COLO829 (cell line): ENCODE measurements at regions not wholly inside any gene's neighbourhood (a gene's known extent, or its start where the extent isn't known, plus 50 kb on each side); places are given as distances from the start of the nearest gene placed in this dataset.

ENCODE experiments used
- DNase-seq: peaks from one replicate; pipeline ENCODE4 v3.0.0; 2012; ENCODE audit warnings: low spot score

DNA sequence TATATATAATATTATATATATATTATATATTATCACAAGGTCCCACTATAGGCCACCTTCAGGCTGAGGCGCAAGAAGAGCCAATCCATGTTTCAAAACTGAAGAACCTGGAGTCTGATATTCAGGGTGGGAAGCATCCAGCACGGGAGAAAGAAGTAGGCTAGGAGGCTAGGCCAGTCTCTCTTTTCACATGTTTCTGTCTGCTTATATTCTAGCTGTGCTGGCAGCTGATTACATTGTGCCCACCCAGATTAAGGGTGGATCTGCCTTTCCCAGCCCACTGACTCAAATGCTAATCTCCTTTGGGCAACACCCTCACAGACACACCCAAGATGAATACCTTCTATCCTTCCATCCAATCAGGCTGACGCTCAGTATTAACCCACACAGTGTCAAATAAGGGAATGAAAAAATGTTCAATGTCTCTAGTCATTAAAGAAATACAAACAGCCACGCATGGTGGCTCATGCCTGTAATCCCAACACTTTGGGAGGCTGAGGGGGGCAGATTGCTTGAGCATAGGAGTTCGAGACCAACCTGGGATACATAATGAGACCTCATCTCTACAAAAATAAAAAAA, 135.4 kb upstream of the PCBD1 start:
- no peak for DNase-seq

- no peak for DNase-seq
Measured at GRCh38 chr10:71024490-71024889, 136.1 kb upstream of the PCBD1 start.

DNA sequence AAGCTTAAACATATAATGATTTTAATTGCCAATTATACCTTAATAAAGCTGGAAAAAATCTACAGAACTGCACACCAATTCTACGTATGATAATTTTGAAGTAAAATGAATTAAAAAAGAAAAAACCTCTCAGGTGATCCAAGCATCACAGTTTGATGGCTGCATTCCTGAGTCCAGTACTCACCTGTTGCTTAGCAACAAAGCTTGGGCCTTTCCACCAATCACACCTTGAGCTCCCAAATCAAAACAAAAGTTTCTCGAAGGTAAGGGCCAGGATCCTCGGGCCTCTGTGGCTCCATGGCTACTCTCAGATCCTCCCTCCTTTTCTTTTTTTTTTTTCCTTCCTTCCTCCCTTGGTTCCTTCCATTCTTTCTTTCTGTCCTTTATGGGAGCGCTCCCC, 137.2 kb upstream of the PCBD1 start:
- no peak for DNase-seq

DNA sequence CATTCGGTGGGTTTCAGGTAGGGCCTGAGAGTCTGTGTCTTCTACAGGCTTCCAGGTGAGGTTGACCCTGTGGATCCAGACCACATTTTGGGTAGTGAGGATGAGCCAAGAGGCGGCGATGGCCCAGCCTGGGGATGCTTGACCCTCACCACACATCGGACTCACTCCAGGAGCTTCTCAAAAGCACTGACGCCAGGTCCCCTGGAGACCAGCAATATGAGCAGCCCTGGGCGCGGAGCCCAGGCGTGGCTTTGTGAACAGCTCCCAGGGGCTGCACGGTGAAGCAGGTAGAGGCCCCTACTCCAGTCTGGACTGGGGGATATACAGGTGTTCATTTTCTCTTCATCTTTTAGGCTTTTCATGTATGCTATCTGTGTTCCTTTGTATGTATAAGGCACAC, 139.7 kb upstream of the PCBD1 start:
- no peak for DNase-seq

DNA sequence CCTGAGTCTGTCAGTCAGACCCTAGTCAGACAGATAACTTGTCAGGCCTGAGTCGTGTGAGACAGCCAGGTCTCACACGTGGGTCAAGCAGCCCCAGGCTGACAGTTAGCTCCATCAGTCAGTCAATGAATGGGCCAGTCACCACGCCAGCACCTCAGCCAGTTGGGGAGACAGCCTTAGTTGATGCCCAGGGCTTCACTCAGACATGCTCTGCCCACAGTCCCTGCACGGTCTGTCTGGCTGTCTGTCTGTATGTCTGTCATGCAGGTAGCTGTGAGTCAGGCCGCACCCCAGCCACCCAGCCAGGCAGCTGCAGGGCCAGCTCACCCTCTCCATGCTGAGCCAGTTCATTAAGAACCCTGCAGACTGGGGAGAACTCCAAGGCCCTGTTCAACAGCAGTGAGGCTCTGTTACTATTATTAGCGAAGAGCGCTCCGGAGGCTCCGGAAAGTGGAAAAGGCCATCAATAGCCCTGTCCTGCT, 141.1 kb upstream of the PCBD1 start:
- DNase-seq = no peak

GRCh38 chr10:71029907-71030306, 141.5 kb upstream of the PCBD1 start:
- DNase-seq = no peak

DNA sequence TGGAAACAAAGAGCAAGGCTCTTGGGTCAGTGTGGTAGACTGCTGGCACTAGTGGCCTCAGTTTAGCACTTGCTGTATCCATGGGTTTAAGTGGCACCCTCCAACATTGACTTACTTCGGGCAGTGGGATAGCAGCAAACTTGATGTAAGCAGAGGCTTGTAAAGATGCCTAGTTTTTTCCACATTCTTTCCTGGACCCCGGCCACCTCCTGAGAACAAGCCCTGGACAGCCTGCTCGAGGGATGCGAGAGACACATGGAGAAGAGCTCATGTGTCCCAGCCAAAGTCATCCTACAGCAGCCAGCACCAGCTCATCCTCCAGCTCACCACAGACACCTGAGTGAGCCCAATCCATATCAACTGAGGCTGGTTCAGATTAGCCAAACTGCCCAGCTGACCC, 142.7 kb upstream of the PCBD1 start:
- DNase-seq = no peak

DNA sequence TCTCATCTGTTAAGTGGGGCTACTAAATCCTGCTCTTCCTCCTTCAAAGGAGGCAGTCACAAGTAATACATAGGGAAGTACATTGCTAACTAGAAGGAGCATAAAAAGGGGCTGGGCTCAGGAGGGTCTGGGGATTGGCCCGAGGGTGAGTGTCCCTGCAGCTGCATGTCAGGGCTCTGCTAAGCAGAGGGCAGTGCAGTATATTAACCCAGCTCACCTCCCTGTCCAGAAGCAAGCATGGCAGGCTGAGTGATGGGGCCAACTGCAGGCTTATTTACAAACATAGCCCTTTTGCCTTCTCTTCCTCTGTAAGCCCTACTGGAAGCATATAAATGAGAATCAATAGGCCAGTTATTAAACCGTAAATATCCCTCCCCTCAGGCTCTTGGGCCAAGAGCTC, 143.2 kb upstream of the PCBD1 start:
- DNase-seq = no peak

GRCh38 chr10:71032887-71033286, 144.5 kb upstream of the PCBD1 start:
- no peak for DNase-seq

DNA sequence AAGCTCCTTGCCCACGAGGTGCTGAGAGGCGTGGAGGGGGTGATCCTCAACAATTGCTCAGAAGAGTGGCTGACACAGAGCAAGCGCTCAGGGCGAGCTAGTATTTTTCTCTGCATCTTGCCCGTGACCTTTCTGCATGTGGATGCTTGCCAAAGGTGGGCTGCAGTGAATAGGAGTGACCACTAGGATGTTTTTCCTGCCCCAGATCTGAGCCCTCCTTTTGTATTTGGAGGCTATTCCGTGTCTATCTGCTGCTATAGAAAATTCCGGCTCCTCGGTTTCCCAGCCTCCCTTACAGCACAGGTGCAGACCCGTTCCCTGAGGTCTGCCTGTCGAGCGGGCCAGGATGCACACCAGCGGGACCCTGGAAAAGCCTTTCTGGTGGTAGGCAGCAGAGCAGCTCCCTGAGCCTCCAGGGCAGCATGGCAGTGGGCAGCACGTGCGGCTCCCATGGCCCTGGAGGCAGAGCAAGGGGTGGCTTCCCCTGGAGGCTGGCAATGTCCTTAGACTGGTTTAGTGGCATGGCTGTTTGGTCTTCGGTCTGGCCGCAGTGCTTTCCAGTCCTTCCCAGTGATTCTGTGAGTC, 145.1 kb upstream of the PCBD1 start:
- no peak for DNase-seq

- no peak for DNase-seq
Measured at GRCh38 chr10:71035511-71036296, 147.3 kb upstream of the PCBD1 start.

GRCh38 chr10:71036297-71036966, 148.1 kb upstream of the PCBD1 start:
- no peak for DNase-seq

DNA sequence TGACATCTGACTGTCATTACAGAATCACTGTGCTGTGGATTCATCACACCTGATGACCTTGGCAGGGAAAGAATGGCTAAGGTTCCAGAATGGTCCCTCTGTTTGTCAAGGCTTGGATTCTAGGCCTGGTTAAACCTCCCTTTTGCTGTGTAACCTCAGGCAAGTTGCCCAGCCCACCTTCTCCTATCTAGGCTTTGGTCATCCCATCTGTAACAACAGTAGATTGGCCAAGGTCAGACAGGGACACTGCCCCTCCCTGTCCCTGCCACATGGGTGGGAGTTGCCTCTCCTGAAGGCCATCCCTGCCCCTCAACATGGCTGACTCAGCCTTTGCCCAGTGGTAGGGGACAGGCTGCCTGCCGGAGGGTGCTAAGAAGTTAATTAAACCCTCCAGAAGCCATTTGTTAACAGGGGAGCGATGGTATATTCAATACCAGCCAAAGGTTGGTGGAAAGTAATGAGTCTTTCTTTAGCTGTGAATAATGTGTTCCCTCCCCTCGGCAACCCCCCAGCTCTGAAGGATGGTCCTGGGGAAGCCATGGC, 149.8 kb upstream of the PCBD1 start:
- no peak for DNase-seq

- no peak for DNase-seq
Measured at GRCh38 chr10:71038921-71039320, 150.6 kb upstream of the PCBD1 start.

- no peak for DNase-seq
Measured at GRCh38 chr10:71039551-71039950, 151.2 kb upstream of the PCBD1 start.

GRCh38 chr10:71040343-71040742, 152.0 kb upstream of the PCBD1 start:
- no peak for DNase-seq

DNA sequence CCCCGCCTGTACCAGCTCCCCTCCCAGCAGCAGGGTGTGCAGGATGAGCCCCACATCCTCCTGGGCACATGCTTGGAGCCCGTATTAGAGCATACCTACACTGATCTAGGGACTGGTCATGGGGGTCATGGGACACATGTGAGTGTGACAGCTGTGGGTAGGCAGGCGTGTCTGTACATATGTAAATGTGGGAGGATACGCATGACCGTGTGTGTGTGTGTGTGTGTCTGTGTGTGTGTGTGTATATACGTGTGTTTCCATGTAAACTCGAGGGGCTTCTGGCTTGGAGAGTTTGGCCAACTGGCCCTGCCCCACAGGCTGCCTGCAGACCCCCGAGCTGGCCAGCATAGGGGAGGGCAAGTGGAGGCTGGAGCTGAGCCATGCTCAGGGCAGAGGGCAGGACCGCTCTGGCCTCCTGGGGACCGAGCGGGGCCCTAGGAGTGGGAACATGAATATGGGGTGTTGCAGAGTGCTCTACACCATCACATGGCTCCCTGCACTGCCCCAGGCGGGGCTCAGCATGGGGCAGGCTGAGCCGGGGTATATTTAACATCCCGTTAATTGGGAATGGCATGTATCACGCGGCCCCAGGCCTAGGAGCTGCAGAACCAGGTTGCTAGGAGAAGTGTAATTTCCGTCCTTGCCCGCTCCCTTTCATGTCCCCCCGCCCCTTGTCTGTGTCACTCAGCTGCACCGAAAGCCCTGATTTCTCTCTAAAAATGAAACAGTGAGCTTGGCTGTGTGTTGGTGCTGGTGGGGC, 152.7 kb upstream of the PCBD1 start:
- no peak for DNase-seq

- DNase-seq = no peak
Measured at GRCh38 chr10:71042216-71042615, 153.9 kb upstream of the PCBD1 start.

GRCh38 chr10:71042699-71043098, 154.3 kb upstream of the PCBD1 start:
- no peak for DNase-seq

DNA sequence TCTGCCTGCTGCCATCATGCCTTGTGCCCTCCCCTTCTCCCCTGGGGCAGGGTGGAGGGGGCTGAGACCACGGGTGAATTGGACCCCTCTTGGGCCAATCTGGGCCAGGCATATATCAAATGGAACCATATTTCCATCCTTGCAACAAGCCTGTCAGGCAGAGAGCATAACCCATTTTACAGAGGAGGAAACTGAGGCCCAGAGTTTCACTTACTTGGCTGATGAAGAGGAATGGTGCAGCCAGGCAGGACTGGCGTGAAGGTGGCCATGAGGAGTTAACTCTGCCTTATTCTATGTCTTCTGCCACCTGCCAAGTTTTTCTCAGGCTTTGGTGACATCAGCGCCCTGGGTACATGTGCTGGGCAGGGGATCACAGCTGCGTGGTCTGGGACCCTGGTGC, 155.5 kb upstream of the PCBD1 start:
- no peak for DNase-seq

DNA sequence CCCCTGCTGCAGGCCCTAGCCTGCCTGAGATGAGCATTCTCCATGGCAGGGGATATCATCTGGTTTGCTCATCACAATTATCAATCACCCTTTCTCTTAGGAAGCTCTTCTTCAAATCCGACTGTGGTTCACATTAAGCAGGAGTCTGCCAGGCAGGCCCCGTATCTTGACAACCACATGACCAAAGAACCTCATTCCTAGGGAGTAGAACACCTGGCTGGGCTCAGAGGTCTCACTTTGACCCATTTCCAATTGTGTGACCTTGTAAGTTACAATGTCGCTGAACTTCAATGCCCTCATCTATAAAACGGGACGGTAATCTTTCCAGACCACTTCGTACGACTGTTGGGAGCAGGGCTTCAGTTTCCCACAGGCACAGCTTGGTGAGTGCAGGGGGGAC, 156.4 kb upstream of the PCBD1 start:
- DNase-seq = no peak
